ENCODE measurements at regions not wholly inside any gene's neighbourhood (a gene's known extent, or its start where the extent isn't known, plus 50 kb on each side); places are given as distances from the start of the nearest gene placed in this dataset.
"Not testable (repeated sequence)": the region's sequence is repeated elsewhere in the genome, so short reads cannot be mapped to it uniquely, and the experiment has no call there.

DNA sequence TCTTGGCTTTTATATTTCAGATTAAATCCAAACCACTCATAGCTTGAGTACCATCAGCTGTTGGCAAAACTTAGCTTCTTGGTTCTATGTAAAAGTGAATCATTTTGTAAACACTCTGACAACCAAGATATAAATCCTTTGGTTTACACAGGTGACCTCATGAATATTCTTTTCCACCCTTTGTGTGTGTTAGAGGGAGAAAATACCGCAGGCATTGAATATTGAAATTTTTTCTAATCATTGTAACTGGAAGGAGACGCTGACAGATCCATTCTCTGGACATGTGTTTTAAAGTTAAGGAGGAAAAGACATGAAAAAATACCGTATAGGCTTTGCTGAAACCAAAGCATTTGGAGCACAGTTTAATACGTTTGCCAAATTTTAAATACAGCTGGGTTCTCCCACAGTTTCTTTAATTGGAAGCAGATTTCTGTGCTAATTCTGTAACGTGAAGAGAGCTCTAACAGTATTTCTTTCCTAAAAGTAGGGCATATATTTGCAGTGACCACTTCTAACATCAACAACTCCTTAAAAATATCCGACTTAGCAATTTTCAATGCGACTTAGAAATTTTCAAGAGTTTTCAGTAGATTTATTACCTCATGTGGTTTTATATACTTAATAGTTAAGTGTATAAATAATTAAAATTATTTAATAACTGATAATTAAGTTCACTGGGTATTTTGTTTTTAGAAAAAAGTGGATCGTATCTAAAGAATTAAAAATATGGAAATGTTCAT is 388.2 kb downstream of the USP25 start:
- DNase-seq = no peak

DNA sequence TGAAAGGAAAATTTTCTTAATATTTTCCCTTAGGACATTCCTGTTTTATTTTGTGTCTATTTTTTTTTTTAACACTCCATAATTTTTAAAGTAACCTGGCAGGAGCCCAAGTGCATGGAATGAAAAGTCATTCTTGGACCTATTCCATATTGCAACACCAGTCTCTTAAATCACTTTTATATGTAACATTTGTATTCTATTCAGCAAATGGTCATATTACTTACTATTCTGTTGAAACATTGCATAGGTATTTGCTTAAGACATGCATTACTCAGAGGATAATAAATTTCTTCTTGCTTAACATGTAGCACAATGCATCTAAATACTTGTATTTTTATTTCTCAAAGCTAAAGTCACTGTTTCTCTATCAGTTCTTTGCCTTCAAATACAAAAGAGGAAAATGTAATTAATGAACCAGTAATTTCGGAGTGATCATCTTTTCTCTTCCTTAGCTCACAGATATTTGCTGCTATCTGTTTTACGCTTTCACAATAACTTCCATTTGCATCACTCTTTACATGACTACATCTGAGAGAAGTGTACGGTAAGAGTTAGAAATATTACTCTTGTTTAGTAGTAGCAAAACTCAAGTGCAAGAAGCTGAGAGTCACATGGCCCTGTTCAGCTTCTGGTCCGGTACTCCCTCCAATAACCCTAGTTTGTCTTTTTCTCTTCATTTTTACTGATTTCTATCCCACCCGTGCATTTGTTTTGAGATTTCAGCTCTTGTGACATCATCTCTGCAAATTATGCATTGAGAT is 394.8 kb downstream of the USP25 start:
- no peak for DNase-seq

- no peak for DNase-seq
Observed at GRCh38 chr21:16125274-16125673, 395.5 kb downstream of the USP25 start.

DNA sequence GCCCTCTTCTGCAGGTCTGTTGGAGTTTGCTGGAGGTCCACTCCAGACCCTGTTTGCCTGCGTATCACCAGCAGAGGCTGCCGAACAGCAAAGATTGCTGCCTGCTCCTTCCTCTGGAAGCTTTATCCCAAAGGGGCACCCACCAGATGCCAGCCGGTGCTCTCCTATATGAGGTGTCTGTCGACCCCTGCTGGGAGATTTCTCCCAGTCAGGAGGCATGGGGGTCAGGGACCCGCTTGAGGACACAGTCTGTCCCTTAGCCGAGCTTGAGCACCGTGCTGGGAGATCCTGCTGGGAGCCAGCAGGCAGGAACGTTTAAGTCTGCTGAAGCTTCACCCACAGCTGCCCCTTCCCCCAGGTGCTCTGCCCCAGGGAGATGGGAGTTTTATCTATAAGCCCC is 402.7 kb downstream of the USP25 start:
- DNase-seq = not testable (repeated sequence)

DNA sequence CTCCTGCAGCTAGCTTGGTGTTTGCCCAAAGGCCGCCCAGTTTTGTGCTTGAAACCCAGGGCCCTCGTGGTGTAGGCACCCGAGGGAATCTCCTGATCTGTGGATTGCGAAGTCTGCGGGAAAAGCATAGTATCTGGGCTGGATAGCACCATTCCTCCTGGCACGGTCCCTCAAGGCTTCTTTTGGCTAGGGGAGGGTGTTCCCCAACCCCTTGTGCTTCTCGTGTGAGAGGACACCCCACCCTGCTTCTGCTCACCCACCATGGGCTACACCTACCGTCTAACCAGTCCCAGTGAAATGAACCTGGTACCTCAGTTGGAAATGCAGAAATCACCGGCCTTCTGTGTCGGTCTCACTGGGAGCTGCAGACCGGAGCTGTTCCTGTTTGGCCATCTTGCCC is 403.5 kb downstream of the USP25 start:
- no peak for DNase-seq

GRCh38 chr21:16134134-16134533 is 404.4 kb downstream of the USP25 start:
- DNase-seq = no peak

- DNase-seq = no peak
Observed at GRCh38 chr21:16137106-16137505, 407.3 kb downstream of the USP25 start.

- DNase-seq = no peak
Observed at GRCh38 chr21:16145052-16145451, 415.3 kb downstream of the USP25 start.

GRCh38 chr21:16145479-16145878 is 415.7 kb downstream of the USP25 start:
- DNase-seq = no peak

DNA sequence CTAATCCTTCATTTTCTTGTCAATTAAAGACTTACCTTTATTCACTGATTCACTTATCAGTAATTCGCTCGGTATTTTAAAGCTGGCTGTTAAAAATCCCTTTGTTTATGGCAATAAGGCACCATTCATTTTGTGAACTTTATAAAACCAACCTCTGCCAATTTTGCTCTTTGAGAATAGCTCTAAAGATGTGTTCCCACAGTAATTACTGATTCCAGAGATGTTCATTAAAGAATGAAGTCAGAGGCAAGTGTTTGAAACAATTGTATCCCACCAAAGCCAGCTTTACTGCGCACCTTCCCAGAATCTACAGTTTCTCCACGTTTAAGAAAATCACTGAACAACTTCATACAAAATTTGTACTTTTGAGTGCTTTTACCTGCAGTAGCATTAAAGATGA is 424.5 kb downstream of the USP25 start:
- DNase-seq = no peak

GRCh38 chr21:16154951-16155635 is 425.3 kb downstream of the USP25 start:
- no peak for DNase-seq

GRCh38 chr21:16156841-16157489 is 427.2 kb downstream of the USP25 start:
- DNase-seq = no peak

GRCh38 chr21:16159213-16159970 is 429.6 kb downstream of the USP25 start:
- DNase-seq = no peak

- no peak for DNase-seq
Observed at GRCh38 chr21:16159971-16160350, 430.2 kb downstream of the USP25 start.

GRCh38 chr21:16162953-16163352 is 433.2 kb downstream of the USP25 start:
- no peak for DNase-seq

- DNase-seq = no peak
Observed at GRCh38 chr21:16169102-16169511, 439.3 kb downstream of the USP25 start.

DNA sequence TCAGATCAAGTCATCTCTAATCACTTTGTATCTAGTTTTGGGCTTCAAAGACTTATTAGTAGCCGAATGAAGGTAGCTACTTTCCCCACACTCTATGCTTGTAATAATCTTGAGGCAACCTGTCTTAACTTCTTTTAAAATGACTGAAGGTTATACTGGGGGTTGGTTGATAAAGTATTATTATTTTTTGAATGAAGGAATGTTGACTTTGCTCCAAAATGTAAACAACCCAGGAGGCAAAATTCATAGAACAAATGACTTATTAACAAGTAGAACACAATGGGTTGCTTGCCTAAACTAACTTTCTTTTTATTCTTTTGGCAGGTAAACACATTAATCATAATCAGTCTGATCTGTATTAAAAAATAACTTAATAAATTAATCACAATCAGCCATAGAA is 440.0 kb downstream of the USP25 start:
- no peak for DNase-seq

DNA sequence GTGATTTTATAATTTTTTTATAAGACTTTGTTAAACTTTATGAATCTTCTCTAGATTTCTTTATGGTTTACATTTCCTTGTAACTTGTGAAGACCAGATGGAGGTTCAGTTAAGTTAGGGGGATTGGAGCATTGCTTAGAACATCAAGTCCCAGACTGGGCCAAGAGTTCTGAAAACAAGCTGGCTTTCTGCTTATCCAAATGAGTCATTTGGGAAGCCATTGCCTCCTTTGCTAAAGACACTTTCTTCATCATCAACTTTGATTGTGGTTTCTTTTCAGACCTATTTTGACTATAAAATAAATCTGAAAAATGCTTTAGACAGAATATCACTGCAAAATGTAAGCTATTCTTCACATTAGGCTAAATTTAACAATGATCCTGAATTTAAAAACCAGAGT is 446.8 kb downstream of the USP25 start:
- DNase-seq = no peak

GRCh38 chr21:16177532-16177931 is 447.8 kb downstream of the USP25 start:
- no peak for DNase-seq

DNA sequence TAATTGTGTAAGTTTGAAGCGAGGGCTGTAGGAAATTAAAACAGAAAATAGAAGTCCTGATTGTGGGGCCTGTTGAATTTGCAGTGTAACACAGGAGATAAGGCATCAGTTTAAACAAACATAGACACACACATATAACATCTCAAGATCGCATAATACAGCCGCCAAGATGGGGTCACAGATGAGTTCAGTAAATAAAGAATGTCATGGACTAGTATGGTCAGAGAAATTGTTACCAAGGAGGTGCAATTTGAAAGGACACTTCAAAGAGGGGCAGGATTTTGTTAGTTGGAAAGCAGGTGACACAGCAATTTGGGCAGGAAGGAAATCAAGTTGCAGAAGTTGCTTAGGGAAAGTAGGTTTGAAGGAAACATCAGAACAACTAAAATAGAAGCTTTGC is 450.0 kb downstream of the USP25 start:
- DNase-seq = no peak

- no peak for DNase-seq
Observed at GRCh38 chr21:16180614-16181013, 450.8 kb downstream of the USP25 start.

DNA sequence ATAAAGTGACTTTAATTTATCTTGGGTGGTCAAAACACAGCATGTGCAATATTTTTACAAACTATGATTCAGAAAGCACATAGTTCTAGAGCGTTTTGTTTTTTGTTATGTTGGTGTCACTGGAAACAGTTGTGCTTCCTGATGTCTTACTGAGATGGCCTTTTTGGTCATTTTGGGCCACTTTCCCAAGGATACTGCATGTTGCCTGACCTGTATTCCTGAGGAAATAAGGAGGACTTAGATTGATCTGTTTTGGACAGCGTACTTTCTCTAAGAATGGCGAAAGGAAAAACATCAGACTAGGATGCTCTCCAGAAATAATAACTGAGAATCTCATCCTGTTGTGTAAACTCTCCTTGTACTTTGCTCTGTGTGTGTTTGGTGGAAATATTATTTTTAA is 451.2 kb downstream of the USP25 start:
- no peak for DNase-seq

DNA sequence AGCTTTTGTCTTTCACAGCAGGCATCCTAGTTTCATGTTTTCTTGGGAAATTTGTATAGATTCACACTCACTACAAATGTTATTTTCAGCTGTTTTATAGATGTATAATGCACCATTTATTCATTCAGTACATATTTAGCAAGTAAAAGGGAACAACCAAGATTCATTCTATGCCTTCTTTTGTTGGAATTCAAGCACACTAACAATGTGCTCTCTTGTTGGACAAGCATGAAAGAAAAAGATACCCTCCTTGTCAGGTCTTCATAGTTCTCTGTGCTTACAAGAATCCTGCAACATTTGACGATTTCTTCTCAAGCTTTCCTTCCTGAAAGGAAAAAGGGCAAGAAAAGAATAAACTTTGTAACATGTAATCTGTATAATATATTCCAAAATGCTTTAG is 456.0 kb downstream of the USP25 start:
- DNase-seq = no peak
